H1 (cell line): ENCODE measurements at regions not wholly inside any gene's neighbourhood (a gene's known extent, or its start where the extent isn't known, plus 50 kb on each side); places are given as distances from the start of the nearest gene placed in this dataset.

Experiments
- CTCF ChIA-PET: fragments of 300-600 bp; sonication (Branson Sonifier 250); formaldehyde crosslinking; loops from one replicate; lab custom pipeline; 2021; ENCODE audit not compliant: partially characterized antibody; lab: Charles Lee
- POLR2A ChIA-PET: fragments of 300-600 bp; sonication (Branson Sonifier 250); formaldehyde crosslinking; loops from one replicate; lab custom pipeline; 2021; ENCODE audit warnings: inconsistent platforms; ENCODE audit not compliant: partially characterized antibody; lab: Charles Lee
- DNase-seq, 2 experiments: peaks; one replicate each; pipeline versions ENCODE4 v3.0.0 to v3.0.0-alpha.2; 2010 to 2022; ENCODE audit warnings: low spot score in 2 of 2, low read depth in 1 of 2, mixed read lengths in 1 of 2
- FAIRE-seq: peaks from 2 replicates; lab custom pipeline; 2011; peaks lifted over from hg19 to GRCh38; lab: Jason Lieb, UNC
- H2AFZ ChIP-seq: 2 replicates; pipeline ENCODE4 v1.8.1; 2012; ENCODE audit warnings: low read length, inconsistent platforms
- H2AK5ac ChIP-seq: 2 replicates; pipeline ENCODE4 v1.6.1; 2013; ENCODE audit warnings: low read depth, low read length
- H2BK120ac ChIP-seq: replicated peaks from 2 replicates; pipeline ENCODE3; 2013; ENCODE audit warnings: low read depth, low read length, inconsistent platforms
- H2BK12ac ChIP-seq: 2 replicates; pipeline ENCODE4 v1.6.1; 2013; ENCODE audit warnings: low read depth, low read length
- H2BK15ac ChIP-seq: 2 replicates; pipeline ENCODE4 v1.6.1; 2013; ENCODE audit warnings: low read length
- H2BK20ac ChIP-seq: 2 replicates; pipeline ENCODE4 v1.6.1; 2013; ENCODE audit warnings: low read length
- H2BK5ac ChIP-seq: 2 replicates; pipeline ENCODE4 v1.6.1; 2013; ENCODE audit warnings: low read depth, low read length
- H3K14ac ChIP-seq: 2 replicates; pipeline ENCODE4 v1.6.1; 2013; ENCODE audit warnings: inconsistent platforms; ENCODE audit not compliant: insufficient read length
- H3K18ac ChIP-seq: 2 replicates; pipeline ENCODE4 v1.6.1; 2013; ENCODE audit warnings: low read length; ENCODE audit errors: extremely low read depth
- H3K23ac ChIP-seq: 2 replicates; pipeline ENCODE4 v1.6.1; 2013; ENCODE audit warnings: inconsistent platforms; ENCODE audit not compliant: insufficient read length
- H3K23me2 ChIP-seq: 2 replicates; pipeline ENCODE4 v1.6.1; 2013; ENCODE audit warnings: low read depth, low read length
- H3K27ac ChIP-seq: 2 replicates; pipeline ENCODE4 v1.6.1; 2011; ENCODE audit warnings: low read depth, low read length, inconsistent platforms
- H3K27me3 ChIP-seq, 4 experiments: replicated peaks in 1 of 4; 1 replicate in 1 of 4; 2 replicates in 3 of 4; pipeline versions ENCODE4 v1.6.1 to v1.8.1; 2011 to 2013; ENCODE audit warnings: low read length in 3 of 4, mild to moderate bottlenecking in 3 of 4, inconsistent platforms in 2 of 4, mixed read lengths in 2 of 4, moderate library complexity in 1 of 4; ENCODE audit not compliant: control insufficient read depth in 3 of 4, insufficient read depth in 3 of 4; ENCODE audit errors: extremely low read depth in 1 of 4
- H3K36me3 ChIP-seq, 4 experiments: 2 replicates each; pipeline versions ENCODE4 v1.6.1 to v1.8.1; 2011 to 2013; ENCODE audit warnings: mild to moderate bottlenecking in 4 of 4, low read length in 3 of 4, moderate library complexity in 2 of 4, control low read depth in 1 of 4, inconsistent platforms in 1 of 4; ENCODE audit not compliant: insufficient read depth in 4 of 4, control insufficient read depth in 2 of 4
- H3K4ac ChIP-seq: replicated peaks from 2 replicates; pipeline ENCODE3; 2013; ENCODE audit warnings: low read length, low read depth, mixed read lengths, inconsistent platforms; ENCODE audit not compliant: insufficient read length
- H3K4me1 ChIP-seq, 4 experiments: replicated peaks in 1 of 4; 1 replicate in 1 of 4; 2 replicates in 3 of 4; pipeline versions ENCODE4 v1.6.1 to v1.8.1; 2011 to 2013; ENCODE audit warnings: low read length in 3 of 4, inconsistent platforms in 2 of 4, mixed read lengths in 1 of 4; ENCODE audit not compliant: insufficient read depth in 4 of 4, control insufficient read depth in 3 of 4
- H3K4me2 ChIP-seq, 2 experiments: 2 replicates each; pipeline versions ENCODE4 v1.6.1 to v1.8.1; 2011 to 2013; ENCODE audit warnings: low read depth in 2 of 2, low read length in 2 of 2, control low read depth in 1 of 2, inconsistent platforms in 1 of 2, mild to moderate bottlenecking in 1 of 2; ENCODE audit not compliant: insufficient read depth in 1 of 2
- H3K4me3 ChIP-seq, 4 experiments: fragments of 200-600, 300-600 bp in 1 of 4; sonication (generic), shearing (Covaris generic), sonication (Bioruptor Twin) in 1 of 4; 2 replicates each; pipeline versions ENCODE4 v1.5.1 to v1.8.1; 2011 to 2016; ENCODE audit warnings: low read length in 4 of 4, low read depth in 3 of 4, control low read depth in 2 of 4, inconsistent platforms in 2 of 4, mild to moderate bottlenecking in 2 of 4, mixed read lengths in 1 of 4, moderate library complexity in 1 of 4; ENCODE audit not compliant: insufficient read depth in 2 of 4; ENCODE audit errors: extremely low read depth in 1 of 4
- H3K56ac ChIP-seq: replicated peaks from 2 replicates; pipeline ENCODE3; 2013; ENCODE audit warnings: low read depth, mild to moderate bottlenecking, mixed read lengths, low read length, inconsistent platforms; ENCODE audit not compliant: insufficient read length
- H3K79me1 ChIP-seq: 2 replicates; pipeline ENCODE4 v1.6.1; 2013; ENCODE audit warnings: low read depth, low read length, control low read depth
- H3K79me2 ChIP-seq, 2 experiments: 2 replicates each; pipeline versions ENCODE4 v1.6.1 to v1.8.1; 2012 to 2013; ENCODE audit warnings: low read length in 2 of 2, mild to moderate bottlenecking in 2 of 2, inconsistent platforms in 1 of 2; ENCODE audit not compliant: insufficient read depth in 2 of 2, control insufficient read depth in 1 of 2
- H3K9ac ChIP-seq, 4 experiments: replicated peaks in 1 of 4; 1 replicate in 1 of 4; 2 replicates in 3 of 4; pipeline versions ENCODE4 v1.6.1 to v1.8.1; 2011 to 2013; ENCODE audit warnings: low read depth in 3 of 4, low read length in 3 of 4, control low read depth in 2 of 4, mild to moderate bottlenecking in 2 of 4, moderate library complexity in 2 of 4, inconsistent platforms in 1 of 4; ENCODE audit errors: extremely low read depth in 1 of 4
- H3K9me3 ChIP-seq, 2 experiments: 2 replicates each; pipeline versions ENCODE4 v1.6.1 to v1.8.1; 2012 to 2013; ENCODE audit warnings: mild to moderate bottlenecking in 2 of 2, moderate library complexity in 2 of 2, control low read depth in 1 of 2, inconsistent platforms in 1 of 2, low read depth in 1 of 2, low read length in 1 of 2, mixed read lengths in 1 of 2; ENCODE audit not compliant: insufficient read depth in 2 of 2
- H4K20me1 ChIP-seq, 2 experiments: replicated peaks in 1 of 2; 2 replicates each; pipeline versions ENCODE3 to v1.8.1; 2011 to 2013; ENCODE audit warnings: inconsistent platforms in 2 of 2, low read length in 2 of 2, mild to moderate bottlenecking in 1 of 2; ENCODE audit not compliant: insufficient read depth in 2 of 2, control insufficient read depth in 1 of 2
- H4K5ac ChIP-seq: 2 replicates; pipeline ENCODE4 v1.6.1; 2013; ENCODE audit warnings: low read length, low read depth, mixed read lengths, inconsistent platforms; ENCODE audit not compliant: insufficient read length
- H4K8ac ChIP-seq: 2 replicates; pipeline ENCODE4 v1.8.0; 2013; ENCODE audit warnings: mild to moderate bottlenecking, moderate library complexity, low read length, inconsistent platforms; ENCODE audit not compliant: insufficient read depth; ENCODE audit errors: extremely low read depth
- H4K91ac ChIP-seq: replicated peaks from 2 replicates; pipeline ENCODE3; 2013; ENCODE audit warnings: low read length, mixed read lengths, inconsistent platforms; ENCODE audit not compliant: insufficient read length
- BACH1 ChIP-seq: IDR thresholded peaks from 2 replicates; pipeline ENCODE4 v1.6.1; 2012; ENCODE audit warnings: low read length, improper control_type of control experiment
- CBX5 ChIP-seq: fragments of 300-800, 300-1000 bp; sonication (generic); IDR thresholded peaks from 2 replicates; pipeline ENCODE4 v1.7.1; 2016; ENCODE audit warnings: antibody characterized with exemption, low read length, low read depth
- CHD2 ChIP-seq: IDR thresholded peaks from 2 replicates; pipeline ENCODE4 v1.6.1; 2012; ENCODE audit warnings: low read length, improper control_type of control experiment
- FOSL1 ChIP-seq: IDR thresholded peaks from 2 replicates; pipeline ENCODE4 v1.6.1; 2011; ENCODE audit warnings: mild to moderate bottlenecking, low read depth, low read length, moderate library complexity; ENCODE audit not compliant: insufficient read depth
- GTF2F1 ChIP-seq: IDR thresholded peaks from 2 replicates; pipeline ENCODE4 v1.6.1; 2012; ENCODE audit warnings: low read depth, low read length, improper control_type of control experiment, borderline replicate concordance
- JUN ChIP-seq: IDR thresholded peaks from 2 replicates; pipeline ENCODE4 v1.6.1; 2011; ENCODE audit warnings: low read depth, mild to moderate bottlenecking, improper control_type of control experiment, low read length
- POLR2A ChIP-seq, 2 experiments: IDR thresholded peaks; 1 replicate in 1 of 2; 2 replicates in 1 of 2; pipeline ENCODE4 v1.6.1; 2011; ENCODE audit warnings: low read depth in 2 of 2, low read length in 2 of 2, mild to moderate bottlenecking in 2 of 2; ENCODE audit errors: control extremely low read depth in 1 of 2
- SIX5 ChIP-seq: IDR thresholded peaks from 2 replicates; pipeline ENCODE4 v1.6.1; 2011; ENCODE audit warnings: mild to moderate bottlenecking, low read depth, low read length
- SP1 ChIP-seq: IDR thresholded peaks from 2 replicates; pipeline ENCODE4 v1.6.1; 2011; ENCODE audit warnings: low read depth, low read length
- SRF ChIP-seq: IDR thresholded peaks from 2 replicates; pipeline ENCODE4 v1.6.1; 2011; ENCODE audit warnings: mild to moderate bottlenecking, low read depth, low read length, moderate library complexity
- TBP ChIP-seq: IDR thresholded peaks from 2 replicates; pipeline ENCODE4 v1.6.1; 2011; ENCODE audit warnings: low read depth, low read length, improper control_type of control experiment
- TEAD4 ChIP-seq: IDR thresholded peaks from 2 replicates; pipeline ENCODE4 v1.6.1; 2012; ENCODE audit warnings: low read depth, low read length, inconsistent platforms, mixed read lengths
- WGBS, 2 experiments: shearing (Covaris generic) in 1 of 2; methylation state at CpG; one replicate each; pipeline versions ENCODE4 v1.1.6 to v1.1.7; 2013 to 2015; ENCODE audit warnings: low lambda C conversion rate in 2 of 2, mixed read lengths in 2 of 2, inconsistent platforms in 1 of 2, low coverage in 1 of 2, missing lambda C conversion rate in 1 of 2; ENCODE audit not compliant: insufficient replicate concordance in 2 of 2, insufficient coverage in 1 of 2, insufficient read length in 1 of 2; ENCODE audit errors: extremely low coverage in 1 of 2, missing lambda C conversion rate in 1 of 2; 5-methylcytosine and 5-hydroxymethylcytosine counted together
- TF ChIP-seq, protein P1 (sequence below): IDR thresholded peaks from 2 replicates; pipeline ENCODE4 v1.6.1; 2012; ENCODE audit warnings: inconsistent platforms
- TF ChIP-seq, protein P2 (sequence below), 3 experiments: IDR thresholded peaks; 1 replicate in 2 of 3; 2 replicates in 1 of 3; pipeline versions ENCODE4 v1.5.1 to v1.6.1; 2011; ENCODE audit warnings: low read length in 3 of 3, mild to moderate bottlenecking in 3 of 3, inconsistent platforms in 2 of 3, low read depth in 1 of 3, moderate library complexity in 1 of 3; ENCODE audit not compliant: insufficient read depth in 1 of 3; ENCODE audit errors: control extremely low read depth in 1 of 3

DNA sequence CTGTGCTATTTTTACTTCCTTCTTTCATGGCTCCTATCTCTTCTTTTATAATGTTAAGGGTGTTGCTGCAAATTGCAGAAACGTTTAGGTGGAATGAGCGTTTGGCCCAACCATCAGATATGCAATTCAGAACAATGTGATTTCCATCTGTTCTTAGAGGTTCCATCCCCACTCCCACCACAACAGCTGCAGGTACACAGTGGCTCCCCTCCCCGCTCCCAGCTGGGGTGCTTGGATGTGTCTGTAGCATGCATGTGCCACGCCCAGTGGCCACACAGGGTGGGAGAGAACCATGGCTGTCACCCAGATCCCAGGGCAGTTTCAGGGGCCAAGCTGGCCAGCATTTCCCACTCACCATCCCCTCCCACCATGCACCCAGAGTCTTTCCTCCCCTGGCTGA lies 62.2 kb downstream of the ACTL7B start:
- H2BK20ac ChIP-seq, result no peak overlapping the region
- DNase-seq (no peak), FAIRE-seq (no peak)
- H2AFZ ChIP-seq, result no peak overlapping the region
- H3K79me2 ChIP-seq, result no peaks in the 10 kb centered on the region
- no peak overlapping the region for H2BK120ac ChIP-seq
- no peaks in the 10 kb centered on the region for H3K23me2 ChIP-seq
- no peaks in the 10 kb centered on the region for H3K36me3 ChIP-seq
- H2AK5ac ChIP-seq, result no peak overlapping the region
- H3K4me2 ChIP-seq, result no peak overlapping the region
- no peak overlapping the region for H4K8ac ChIP-seq
- no peak overlapping the region for H2BK5ac ChIP-seq
- no peak overlapping the region for H3K4me3 ChIP-seq
- no peak overlapping the region for H2BK12ac ChIP-seq
- H3K23ac ChIP-seq, result no peak overlapping the region
- H4K5ac ChIP-seq, result no peak overlapping the region
- no peaks in the 10 kb centered on the region for H3K79me1 ChIP-seq
- no peak overlapping the region for H3K4ac ChIP-seq
- peaks cover 3 to 4% of the 10 kb centered on the region in 2 experiments; a peak in 2 of 4 replicates for H3K9me3 ChIP-seq
- no peaks in the 10 kb centered on the region for H3K27me3 ChIP-seq
- no peaks in the 10 kb centered on the region for H4K20me1 ChIP-seq
- CTCF ChIA-PET, result interaction anchor here (0.7 kb wide), 1 partner anchor 21 kb away, joined by 3 read pairs; no protein-coding TSS in a partner anchor
- H2BK15ac ChIP-seq, result no peak overlapping the region
- H4K91ac ChIP-seq, result no peak overlapping the region
- no peak overlapping the region for H3K27ac ChIP-seq
- POLR2A ChIA-PET, result no interaction called here
- no peak overlapping the region for H3K9ac ChIP-seq
- H3K18ac ChIP-seq, result no peak overlapping the region
- no peak overlapping the region for H3K56ac ChIP-seq
- WGBS, 2 experiments, result 78% methylated on average over 4 of the region's 4 CpGs; no CpG with 5 or more reads in 1 of the 2 experiments
- no peaks in the 10 kb centered on the region for H3K4me1 ChIP-seq
- no peak overlapping the region for H3K14ac ChIP-seq
- TF ChIP-seq, protein P1, sequence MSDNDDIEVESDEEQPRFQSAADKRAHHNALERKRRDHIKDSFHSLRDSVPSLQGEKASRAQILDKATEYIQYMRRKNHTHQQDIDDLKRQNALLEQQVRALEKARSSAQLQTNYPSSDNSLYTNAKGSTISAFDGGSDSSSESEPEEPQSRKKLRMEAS, result no peak
- TF ChIP-seq, protein P2, sequence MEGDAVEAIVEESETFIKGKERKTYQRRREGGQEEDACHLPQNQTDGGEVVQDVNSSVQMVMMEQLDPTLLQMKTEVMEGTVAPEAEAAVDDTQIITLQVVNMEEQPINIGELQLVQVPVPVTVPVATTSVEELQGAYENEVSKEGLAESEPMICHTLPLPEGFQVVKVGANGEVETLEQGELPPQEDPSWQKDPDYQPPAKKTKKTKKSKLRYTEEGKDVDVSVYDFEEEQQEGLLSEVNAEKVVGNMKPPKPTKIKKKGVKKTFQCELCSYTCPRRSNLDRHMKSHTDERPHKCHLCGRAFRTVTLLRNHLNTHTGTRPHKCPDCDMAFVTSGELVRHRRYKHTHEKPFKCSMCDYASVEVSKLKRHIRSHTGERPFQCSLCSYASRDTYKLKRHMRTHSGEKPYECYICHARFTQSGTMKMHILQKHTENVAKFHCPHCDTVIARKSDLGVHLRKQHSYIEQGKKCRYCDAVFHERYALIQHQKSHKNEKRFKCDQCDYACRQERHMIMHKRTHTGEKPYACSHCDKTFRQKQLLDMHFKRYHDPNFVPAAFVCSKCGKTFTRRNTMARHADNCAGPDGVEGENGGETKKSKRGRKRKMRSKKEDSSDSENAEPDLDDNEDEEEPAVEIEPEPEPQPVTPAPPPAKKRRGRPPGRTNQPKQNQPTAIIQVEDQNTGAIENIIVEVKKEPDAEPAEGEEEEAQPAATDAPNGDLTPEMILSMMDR (IDR thresholded peaks at IDR 0.05; ENCODE audit: control extremely low read depth in 1 of 3, insufficient read depth in 1 of 3, low read depth in 1 of 3, low read length in 3 of 3), result no peak
- no peak for TF ChIP-seq BACH1
- no peak for TF ChIP-seq GTF2F1
- TF ChIP-seq JUN, result no peak
- no peak for TF ChIP-seq SRF
- no peak for TF ChIP-seq SP1
- no peak for TF ChIP-seq TBP
- TF ChIP-seq CBX5, result no peak
- no peak for TF ChIP-seq POLR2A (IDR thresholded peaks at IDR 0.05; ENCODE audit: control extremely low read depth in 1 of 2, low read depth in 2 of 2, low read length in 2 of 2)
- no peak for TF ChIP-seq SIX5
- no peak for TF ChIP-seq TEAD4
- TF ChIP-seq CHD2, result no peak
- no peak for TF ChIP-seq FOSL1
